ENCODE measurements at regions not wholly inside any gene's neighbourhood (a gene's known extent, or its start where the extent isn't known, plus 50 kb on each side); places are given as distances from the start of the nearest gene placed in this dataset.

- DNase-seq (ENCODE audit: low read depth in 1 of 2, low spot score in 1 of 2) (no peak), ATAC-seq (no peak), FAIRE-seq (no peak)
- no peak overlapping the region for H3K4me2 ChIP-seq
- no peaks in the 10 kb centered on the region for H3K4me1 ChIP-seq
- ChIA-PET CTCF (interaction anchor here (1.5 to 1.7 kb wide), 2 partner anchors 10 to 20 kb away, joined by 4 to 5 read pairs; no protein-coding TSS in a partner anchor), POLR2A (no interaction called here)
- WGBS (ENCODE audit: missing lambda C conversion rate), result 61% methylated on average over 3 of the region's 3 CpGs
- TF ChIP-seq JUNB (IDR thresholded peaks at IDR 0.05) (no peak), PHF8 (IDR thresholded peaks at IDR 0.05; ENCODE audit: borderline replicate concordance, low read depth) (no peak)
- no peak overlapping the region for H3K4me3 ChIP-seq
- H3K9me3 ChIP-seq, result no peaks in the 10 kb centered on the region
- H3K27ac ChIP-seq, result no peak overlapping the region
These were observed 56.0 kb upstream of the SPPL2A start for GRCh38 chr15:50821476-50821875.

- 86% methylated on average over 6 of the region's 6 CpGs for WGBS (ENCODE audit: missing lambda C conversion rate)
- Histone ChIP-seq H3K4me3 (no peak overlapping the region), H3K4me1 (peaks cover 5% of the 10 kb centered on the region; the same call in 1 of the 3 replicates), H3K4me2 (no peak overlapping the region), H3K9me3 (no peaks in the 10 kb centered on the region), H3K27ac (no peak overlapping the region)
- no peak for ATAC-seq
- TF ChIP-seq RNF2 (IDR thresholded peaks at IDR 0.05; ENCODE audit: borderline replicate concordance, low read depth), result no peak
- no peak for TF ChIP-seq KDM5A (IDR thresholded peaks at IDR 0.05)
- TF ChIP-seq BCL3 (IDR thresholded peaks at IDR 0.05), result no peak
- no peak for TF ChIP-seq MAZ (IDR thresholded peaks at IDR 0.05; ENCODE audit: borderline replicate concordance, low read depth, low read length)
- ChIA-PET POLR2A (no interaction called here), CTCF (interaction anchor here (0.6 to 1.7 kb wide), 3 partner anchors 10 to 21 kb away, joined by 4 to 5 read pairs (median 4); no protein-coding TSS in a partner anchor)
- DNase-seq (ENCODE audit: low read depth in 1 of 2, low spot score in 1 of 2), result no peak
- peak; percentile 95 for FAIRE-seq
These were observed 55.4 kb upstream of the SPPL2A start for GRCh38 chr15:50820808-50821382.

- TF ChIP-seq CEBPB (IDR thresholded peaks at IDR 0.05), result no peak
- TF ChIP-seq KDM5A (IDR thresholded peaks at IDR 0.05), result no peak
- no peak for TF ChIP-seq ELK1 (IDR thresholded peaks at IDR 0.05; ENCODE audit: low read depth, low read length)
- no peak for TF ChIP-seq TFCP2L1 (CRISPR knock-in tag; IDR thresholded peaks at IDR 0.05)
- no peak for TF ChIP-seq RARB (CRISPR knock-in tag; IDR thresholded peaks at IDR 0.05)
- no peak for TF ChIP-seq MAX (IDR thresholded peaks at IDR 0.05)
- no peak for TF ChIP-seq ESRRA (IDR thresholded peaks at IDR 0.05; ENCODE audit: borderline replicate concordance, low read length)
- TF ChIP-seq HDAC2 (IDR thresholded peaks at IDR 0.05), result no peak
- TF ChIP-seq TP53 (CRISPR knock-in tag; IDR thresholded peaks at IDR 0.05), result no peak
- TF ChIP-seq POLR2AphosphoS2 (conservative IDR thresholded peaks at IDR 0.05; ENCODE audit: low read length), result no peak
- TF ChIP-seq HES2 (IDR thresholded peaks at IDR 0.05), result no peak
- TF ChIP-seq POLR2A (IDR thresholded peaks at IDR 0.05; ENCODE audit: low read length), result no peak
- no peak for TF ChIP-seq SMC3 (IDR thresholded peaks at IDR 0.05)
- TF ChIP-seq FOXS1 (CRISPR knock-in tag; IDR thresholded peaks at IDR 0.05), result no peak
- no peak for TF ChIP-seq PBX3 (IDR thresholded peaks at IDR 0.05)
- TF ChIP-seq CBX2 (IDR thresholded peaks at IDR 0.05; ENCODE audit: borderline replicate concordance, low read depth), result no peak
- peak; percentile 43 for FAIRE-seq
- Histone ChIP-seq H3K4me2 (no peak overlapping the region), H3K4me3 (no peak overlapping the region), H3K9me3 (no peaks in the 10 kb centered on the region), H3K4me1 (peaks cover 7% of the 10 kb centered on the region; the same call in 1 of the 3 replicates), H3K27ac (no peak overlapping the region)
- ChIA-PET CTCF (interaction anchor here (0.6 kb wide), 1 partner anchor 75 kb away, joined by 3 read pairs; no protein-coding TSS in a partner anchor), POLR2A (no interaction called here)
- no peak for ATAC-seq
- no peak for DNase-seq (ENCODE audit: low read depth in 1 of 2, low spot score in 1 of 2)
These were observed 53.8 kb upstream of the SPPL2A start for GRCh38 chr15:50819344-50819743.
